H9 (cell line): ENCODE measurements at regions not wholly inside any gene's neighbourhood (a gene's known extent, or its start where the extent isn't known, plus 50 kb on each side); places are given as distances from the start of the nearest gene placed in this dataset.
A peak's percentile ranks its signal among the peaks of the same experiment; 100 is the strongest.

ENCODE experiments used
- DNase-seq: peaks from one replicate; pipeline ENCODE4 v3.0.0-alpha.2; 2017
- H2AFZ ChIP-seq: one replicate; pipeline ENCODE4 v1.6.1; 2013; ENCODE audit warnings: mild to moderate bottlenecking, low read length, control low read depth, moderate library complexity
- H2AK5ac ChIP-seq: 2 replicates; pipeline ENCODE4 v1.6.1; 2013; ENCODE audit warnings: low read length, control low read depth, mixed read lengths; ENCODE audit not compliant: insufficient read length
- H2BK120ac ChIP-seq: one replicate; pipeline ENCODE4 v1.6.1; 2013; ENCODE audit warnings: low read depth, mild to moderate bottlenecking, low read length, control low read depth, inconsistent platforms; ENCODE audit not compliant: poor library complexity, severe bottlenecking
- H2BK12ac ChIP-seq: 2 replicates; pipeline ENCODE4 v1.6.1; 2013; ENCODE audit warnings: low read length, control low read depth, mixed read lengths, low read depth; ENCODE audit not compliant: insufficient read length
- H2BK15ac ChIP-seq: 2 replicates; pipeline ENCODE4 v1.6.1; 2013; ENCODE audit warnings: low read depth, low read length, control low read depth
- H2BK20ac ChIP-seq: one replicate; pipeline ENCODE4 v1.6.1; 2013; ENCODE audit warnings: low read depth, mild to moderate bottlenecking, low read length, control low read depth, inconsistent platforms; ENCODE audit not compliant: poor library complexity, severe bottlenecking
- H2BK5ac ChIP-seq: 2 replicates; pipeline ENCODE4 v1.6.1; 2013; ENCODE audit warnings: low read length, control low read depth, mixed read lengths; ENCODE audit not compliant: insufficient read length
- H3K14ac ChIP-seq: 2 replicates; pipeline ENCODE4 v1.6.1; 2013; ENCODE audit warnings: low read length, control low read depth; ENCODE audit not compliant: insufficient read depth
- H3K18ac ChIP-seq: 2 replicates; pipeline ENCODE4 v1.6.1; 2013; ENCODE audit warnings: low read depth, mild to moderate bottlenecking, mixed read lengths, low read length, control low read depth; ENCODE audit not compliant: insufficient read length
- H3K23ac ChIP-seq: 2 replicates; pipeline ENCODE4 v1.6.1; 2013; ENCODE audit warnings: low read length, control low read depth, mixed read lengths, low read depth; ENCODE audit not compliant: insufficient read length
- H3K23me2 ChIP-seq: 2 replicates; pipeline ENCODE4 v1.6.1; 2013; ENCODE audit warnings: low read depth, mild to moderate bottlenecking, mixed read lengths, low read length, control low read depth; ENCODE audit not compliant: insufficient read length, poor library complexity, severe bottlenecking
- H3K27ac ChIP-seq: 2 replicates; pipeline ENCODE4 v1.5.1; 2013; ENCODE audit warnings: low read length, control low read depth, mixed read lengths, low read depth; ENCODE audit not compliant: insufficient read length
- H3K27me3 ChIP-seq: 2 replicates; pipeline ENCODE4 v1.6.1; 2013; ENCODE audit warnings: low read length, control low read depth, inconsistent platforms; ENCODE audit not compliant: insufficient read depth
- H3K4ac ChIP-seq: 2 replicates; pipeline ENCODE4 v1.6.1; 2013; ENCODE audit warnings: low read depth, mild to moderate bottlenecking, control low read depth, inconsistent platforms, low read length, moderate library complexity
- H3K4me1 ChIP-seq: 2 replicates; pipeline ENCODE4 v1.6.1; 2013; ENCODE audit warnings: low read length, control low read depth, inconsistent platforms; ENCODE audit not compliant: insufficient read depth
- H3K4me2 ChIP-seq: 2 replicates; pipeline ENCODE4 v1.6.1; 2013; ENCODE audit warnings: low read length, control low read depth, mixed read lengths; ENCODE audit not compliant: insufficient read length, insufficient read depth
- H3K56ac ChIP-seq: 2 replicates; pipeline ENCODE4 v1.6.1; 2013; ENCODE audit warnings: low read depth, mild to moderate bottlenecking, mixed read lengths, low read length, control low read depth; ENCODE audit not compliant: insufficient read length
- H3K79me1 ChIP-seq: 2 replicates; pipeline ENCODE4 v1.6.1; 2013; ENCODE audit warnings: low read depth, mild to moderate bottlenecking, moderate library complexity, low read length, control low read depth, inconsistent platforms; ENCODE audit not compliant: insufficient read depth, poor library complexity, severe bottlenecking
- H3K79me2 ChIP-seq: 2 replicates; pipeline ENCODE4 v1.6.1; 2013; ENCODE audit warnings: low read length, control low read depth, inconsistent platforms; ENCODE audit not compliant: insufficient read depth
- H3K9ac ChIP-seq: 2 replicates; pipeline ENCODE4 v1.6.1; 2013; ENCODE audit warnings: low read length, control low read depth, mixed read lengths; ENCODE audit not compliant: insufficient read length; ENCODE audit errors: extremely low read depth
- H3K9me3 ChIP-seq: one replicate; pipeline ENCODE4 v1.6.1; 2013; ENCODE audit warnings: low read depth, low read length, inconsistent platforms; ENCODE audit not compliant: control insufficient read depth
- H3T11ph ChIP-seq: one replicate; pipeline ENCODE4 v1.6.1; 2013; ENCODE audit warnings: mild to moderate bottlenecking, low read length, control low read depth, inconsistent platforms
- H4K20me1 ChIP-seq: one replicate; pipeline ENCODE4 v1.6.1; 2013; ENCODE audit not compliant: control insufficient read depth, insufficient read length, insufficient read depth
- H4K5ac ChIP-seq: 2 replicates; pipeline ENCODE4 v1.6.1; 2013; ENCODE audit warnings: low read depth, mild to moderate bottlenecking, mixed read lengths, low read length, control low read depth; ENCODE audit not compliant: insufficient read length
- H4K8ac ChIP-seq: replicated peaks from 2 replicates; pipeline ENCODE4 v1.6.1; 2013; ENCODE audit warnings: low read length, control low read depth, mixed read lengths, low read depth; ENCODE audit not compliant: insufficient read length
- H4K91ac ChIP-seq: 2 replicates; pipeline ENCODE4 v1.6.1; 2013; ENCODE audit warnings: low read depth, mild to moderate bottlenecking, moderate library complexity, mixed read lengths, low read length, control low read depth; ENCODE audit not compliant: insufficient read length
- H3K27ac Mint-ChIP-seq, 3 experiments: 2 replicates in 2 of 3; 3 replicates in 1 of 3; pipeline ENCODE4 v1.8.0; 2020 to 2021; ENCODE audit warnings: mixed read lengths in 3 of 3, mild to moderate bottlenecking in 1 of 3, moderate library complexity in 1 of 3
- H3K27me3 Mint-ChIP-seq: 2 replicates; pipeline ENCODE4 v1.8.0; 2021; ENCODE audit warnings: low read depth, mild to moderate bottlenecking, moderate library complexity, mixed read lengths
- H3K36me3 Mint-ChIP-seq, 3 experiments: 2 replicates in 2 of 3; 3 replicates in 1 of 3; pipeline ENCODE4 v1.8.0; 2020 to 2021; ENCODE audit warnings: low read depth in 3 of 3, mixed read lengths in 3 of 3; ENCODE audit not compliant: insufficient read depth in 1 of 3
- H3K4me1 Mint-ChIP-seq, 2 experiments: 2 replicates each; pipeline ENCODE4 v1.8.0; 2020; ENCODE audit warnings: mixed read lengths in 2 of 2
- H3K4me3 Mint-ChIP-seq, 2 experiments: 2 replicates in 1 of 2; 3 replicates in 1 of 2; pipeline ENCODE4 v1.8.0; 2020 to 2021; ENCODE audit warnings: mild to moderate bottlenecking in 2 of 2, mixed read lengths in 2 of 2, moderate library complexity in 1 of 2
- H3K9me3 Mint-ChIP-seq, 2 experiments: 2 replicates in 1 of 2; 3 replicates in 1 of 2; pipeline ENCODE4 v1.8.0; 2020; ENCODE audit warnings: mild to moderate bottlenecking in 2 of 2, mixed read lengths in 2 of 2, moderate library complexity in 1 of 2
- CTCF ChIP-seq: fragments of 200-600 bp; sonication (generic); conservative IDR thresholded peaks from 3 replicates; pipeline ENCODE4 v1.8.0; 2021; ENCODE audit warnings: antibody characterized with exemption, mild to moderate bottlenecking
- WGBS: extraction: QIAGEN DNeasy Blood & Tissue Kit; methylation state at CpG from one replicate; pipeline ENCODE4 v1.1.7; 2013; ENCODE audit warnings: missing lambda C conversion rate, low lambda C conversion rate, mixed read lengths; ENCODE audit not compliant: insufficient read length; ENCODE audit errors: extremely low coverage; 5-methylcytosine and 5-hydroxymethylcytosine counted together

- H3T11ph ChIP-seq, result no peak overlapping the region
- no peaks in the 10 kb centered on the region for H3K79me2 ChIP-seq
- no peak overlapping the region for H4K5ac ChIP-seq
- Mint-ChIP-seq H3K4me3 (no peak overlapping the region), H3K27ac (no peak overlapping the region), H3K4me1 (peaks cover 27 to 31% of the 10 kb centered on the region in 2 experiments), H3K27me3 (no peaks in the 10 kb centered on the region), H3K9me3 (no peaks in the 10 kb centered on the region), H3K36me3 (no peaks in the 10 kb centered on the region)
- peak; percentile 80 for DNase-seq
- no peak overlapping the region for H4K8ac ChIP-seq
- no peak overlapping the region for H3K27ac ChIP-seq
- no peak overlapping the region for H2AK5ac ChIP-seq
- no peak overlapping the region for H4K91ac ChIP-seq
- no peak overlapping the region for H3K23ac ChIP-seq
- H3K4me2 ChIP-seq, result no peak overlapping the region
- no peak overlapping the region for H3K14ac ChIP-seq
- no peak overlapping the region for H2BK5ac ChIP-seq
- H2BK15ac ChIP-seq, result no peak overlapping the region
- H3K56ac ChIP-seq, result no peak overlapping the region
- H2BK20ac ChIP-seq, result no peak overlapping the region
- no peak overlapping the region for H3K18ac ChIP-seq
- no peak overlapping the region for H2BK12ac ChIP-seq
- no peaks in the 10 kb centered on the region; the same call in 1 of the 2 replicates for H3K4me1 ChIP-seq
- no peaks in the 10 kb centered on the region for H3K27me3 ChIP-seq
- no peak overlapping the region for H2AFZ ChIP-seq
- H2BK120ac ChIP-seq, result no peak overlapping the region
- H3K9me3 ChIP-seq, result no peaks in the 10 kb centered on the region
- peak; percentile 70 for TF ChIP-seq CTCF
- no peaks in the 10 kb centered on the region for H3K79me1 ChIP-seq
- no CpG with 5 or more reads among the region's 4 CpGs for WGBS
- no peak overlapping the region for H3K9ac ChIP-seq
- no peaks in the 10 kb centered on the region for H3K23me2 ChIP-seq
- H4K20me1 ChIP-seq, result no peaks in the 10 kb centered on the region
- no peak overlapping the region for H3K4ac ChIP-seq
Observed at GRCh38 chr11:127609025-127609773, 608.6 kb upstream of the KIRREL3 start.
